Neuronal stem cell (in vitro differentiated cells): ENCODE measurements at regions not wholly inside any gene's neighbourhood (a gene's known extent, or its start where the extent isn't known, plus 50 kb on each side); places are given as distances from the start of the nearest gene placed in this dataset.

Source experiments
- DNase-seq: peaks from one replicate; pipeline ENCODE4 v3.0.0-alpha.2; 2013; ENCODE audit warnings: low spot score
- H2AFZ ChIP-seq: one replicate; pipeline ENCODE4 v1.6.1; 2013; ENCODE audit warnings: mild to moderate bottlenecking, low read length, inconsistent platforms
- H2AK5ac ChIP-seq: 2 replicates; pipeline ENCODE4 v1.6.1; 2013; ENCODE audit warnings: low read depth, mild to moderate bottlenecking, inconsistent platforms, low read length, moderate library complexity, mixed read lengths
- H2BK120ac ChIP-seq: 2 replicates; pipeline ENCODE4 v1.6.1; 2013; ENCODE audit warnings: low read depth, mild to moderate bottlenecking, inconsistent platforms, low read length, moderate library complexity, mixed read lengths
- H2BK12ac ChIP-seq: one replicate; pipeline ENCODE4 v1.6.1; 2013; ENCODE audit warnings: low read length, inconsistent platforms
- H2BK15ac ChIP-seq: 2 replicates; pipeline ENCODE4 v1.6.1; 2013; ENCODE audit warnings: mild to moderate bottlenecking, low read length, inconsistent platforms, mixed read lengths
- H2BK5ac ChIP-seq: one replicate; pipeline ENCODE4 v1.6.1; 2013; ENCODE audit warnings: inconsistent platforms, mild to moderate bottlenecking, low read length, moderate library complexity
- H3K14ac ChIP-seq: one replicate; pipeline ENCODE4 v1.6.1; 2013; ENCODE audit warnings: low read length, inconsistent platforms
- H3K18ac ChIP-seq: 2 replicates; pipeline ENCODE4 v1.6.1; 2013; ENCODE audit warnings: low read length, inconsistent platforms
- H3K23ac ChIP-seq: 2 replicates; pipeline ENCODE4 v1.6.1; 2013; ENCODE audit warnings: low read depth, mild to moderate bottlenecking, mixed read lengths, low read length, inconsistent platforms; ENCODE audit not compliant: poor library complexity
- H3K27ac ChIP-seq: replicated peaks from 3 replicates; pipeline ENCODE4 v1.5.1; 2013; ENCODE audit warnings: low read length, inconsistent platforms
- H3K27me3 ChIP-seq, 3 experiments: 2 replicates each; pipeline ENCODE4 v1.6.1; 2013; ENCODE audit warnings: low read length in 3 of 3, mild to moderate bottlenecking in 2 of 3, inconsistent platforms in 1 of 3, low read depth in 1 of 3, mixed read lengths in 1 of 3, moderate library complexity in 1 of 3; ENCODE audit not compliant: control insufficient read depth in 3 of 3, insufficient read depth in 3 of 3
- H3K36me3 ChIP-seq, 2 donors: replicated peaks in 1 of 2; 2 replicates each; pipeline ENCODE4 v1.6.1; 2013; ENCODE audit warnings: low read length in 2 of 2; ENCODE audit not compliant: control insufficient read depth in 2 of 2, insufficient read depth in 2 of 2
- H3K4ac ChIP-seq: 2 replicates; pipeline ENCODE4 v1.6.1; 2013; ENCODE audit warnings: inconsistent platforms, mild to moderate bottlenecking, low read length, moderate library complexity
- H3K4me1 ChIP-seq, 2 donors: 1 replicate in 1 of 2; 2 replicates in 1 of 2; pipeline ENCODE4 v1.6.1; 2013; ENCODE audit warnings: low read length in 2 of 2, low read depth in 1 of 2; ENCODE audit not compliant: control insufficient read depth in 2 of 2, insufficient read depth in 1 of 2
- H3K4me2 ChIP-seq: one replicate; pipeline ENCODE4 v1.6.1; 2013; ENCODE audit warnings: mild to moderate bottlenecking, low read length, inconsistent platforms; ENCODE audit not compliant: insufficient read depth, poor library complexity, severe bottlenecking
- H3K4me3 ChIP-seq, 2 donors: 2 replicates each; pipeline ENCODE4 v1.5.1; 2013; ENCODE audit warnings: low read length in 2 of 2, mild to moderate bottlenecking in 2 of 2, inconsistent platforms in 1 of 2, moderate library complexity in 1 of 2
- H3K79me1 ChIP-seq: one replicate; pipeline ENCODE4 v1.6.1; 2013; ENCODE audit warnings: low read depth, mild to moderate bottlenecking, inconsistent platforms, low read length, moderate library complexity
- H3K9ac ChIP-seq: one replicate; pipeline ENCODE4 v1.6.1; 2013; ENCODE audit warnings: mild to moderate bottlenecking, low read depth, low read length, inconsistent platforms; ENCODE audit not compliant: poor library complexity
- H3K9me3 ChIP-seq, 2 donors: replicated peaks in 1 of 2; 2 replicates each; pipeline versions ENCODE3 to v1.6.1; 2013; ENCODE audit warnings: low read length in 2 of 2, mild to moderate bottlenecking in 2 of 2, inconsistent platforms in 1 of 2, low read depth in 1 of 2, mixed read lengths in 1 of 2, moderate library complexity in 1 of 2; ENCODE audit not compliant: control insufficient read depth in 2 of 2, insufficient read depth in 1 of 2
- H4K8ac ChIP-seq: one replicate; pipeline ENCODE4 v1.6.1; 2013; ENCODE audit warnings: low read depth, mild to moderate bottlenecking, inconsistent platforms, low read length, moderate library complexity
- H4K91ac ChIP-seq: one replicate; pipeline ENCODE4 v1.6.1; 2013; ENCODE audit warnings: low read length, low read depth, mild to moderate bottlenecking, inconsistent platforms; ENCODE audit not compliant: poor library complexity
- WGBS, 2 donors: extraction: QIAGEN DNeasy Blood & Tissue Kit; methylation state at CpG; one replicate each; pipeline ENCODE4 v1.1.7; 2013; ENCODE audit warnings: missing lambda C conversion rate in 2 of 2, mixed read lengths in 1 of 2; ENCODE audit not compliant: insufficient read length in 2 of 2, insufficient replicate concordance in 1 of 2; ENCODE audit errors: extremely low coverage in 2 of 2; 5-methylcytosine and 5-hydroxymethylcytosine counted together

- Histone ChIP-seq H2BK5ac (no peak overlapping the region), H3K36me3 (no peaks in the 10 kb centered on the region), H2BK15ac (no peak overlapping the region), H3K4me1 (peaks cover 0 to 2% of the 10 kb centered on the region in 2 donors), H3K23ac (no peak overlapping the region), H2AK5ac (no peak overlapping the region), H2BK12ac (no peak overlapping the region), H3K9ac (no peak overlapping the region), H2AFZ (no peak overlapping the region), H3K4ac (no peak overlapping the region), H3K4me2 (no peak overlapping the region), H3K9me3 (peaks cover 0 to 4% of the 10 kb centered on the region in 2 donors), H3K4me3 (no peak overlapping the region), H4K8ac (no peak overlapping the region), H4K91ac (no peak overlapping the region), H3K79me1 (no peaks in the 10 kb centered on the region), H3K14ac (no peak overlapping the region), H3K27me3 (no peaks in the 10 kb centered on the region), H3K18ac (no peak overlapping the region), H3K27ac (no peak overlapping the region), H2BK120ac (no peak overlapping the region)
- no peak for DNase-seq
- no CpG with 5 or more reads among the region's 1 CpG for WGBS, 2 donors
Observed at GRCh38 chr5:122256388-122256787, 55.6 kb upstream of the SNCAIP start.

- Histone ChIP-seq H3K4me2 (no peak overlapping the region), H3K27ac (no peak overlapping the region)
Observed at GRCh38 chr5:122257000-122257399, 55.0 kb upstream of the SNCAIP start.

GRCh38 chr5:122258241-122258640 is 53.8 kb upstream of the SNCAIP start:
- H2AFZ ChIP-seq: no peak overlapping the region
- no peak overlapping the region for H3K23ac ChIP-seq
- no peak overlapping the region for H3K27ac ChIP-seq
- no peaks in the 10 kb centered on the region for H3K27me3 ChIP-seq
- no peaks in the 10 kb centered on the region for H3K4me1 ChIP-seq
- H4K91ac ChIP-seq: no peak overlapping the region
- no peak overlapping the region for H2AK5ac ChIP-seq
- no peak overlapping the region for H2BK5ac ChIP-seq
- H3K9ac ChIP-seq: no peak overlapping the region
- H3K36me3 ChIP-seq: no peaks in the 10 kb centered on the region
- H2BK12ac ChIP-seq: no peak overlapping the region
- no peak overlapping the region for H4K8ac ChIP-seq
- H3K18ac ChIP-seq: no peak overlapping the region
- no peak overlapping the region for H2BK120ac ChIP-seq
- H3K4me2 ChIP-seq: no peak overlapping the region
- H3K79me1 ChIP-seq: no peaks in the 10 kb centered on the region
- no peak overlapping the region for H3K14ac ChIP-seq
- DNase-seq: no peak
- WGBS, 2 donors: no CpG with 5 or more reads among the region's 1 CpG
- H3K4ac ChIP-seq: no peak overlapping the region
- peaks cover 0 to 4% of the 10 kb centered on the region in 2 donors for H3K9me3 ChIP-seq
- H2BK15ac ChIP-seq: no peak overlapping the region
- no peak overlapping the region for H3K4me3 ChIP-seq

More at GRCh38 chr5:122257000-122257399, 55.0 kb upstream of the SNCAIP start:
- Histone ChIP-seq H3K18ac (no peak overlapping the region), H3K14ac (no peak overlapping the region), H3K9me3 (peaks cover 0 to 4% of the 10 kb centered on the region in 2 donors), H2BK5ac (no peak overlapping the region), H2AK5ac (no peak overlapping the region), H3K4ac (no peak overlapping the region), H3K79me1 (no peaks in the 10 kb centered on the region), H3K36me3 (no peaks in the 10 kb centered on the region), H3K27me3 (no peaks in the 10 kb centered on the region), H4K8ac (no peak overlapping the region), H3K4me3 (no peak overlapping the region), H3K23ac (no peak overlapping the region), H2BK15ac (no peak overlapping the region), H3K9ac (no peak overlapping the region), H2AFZ (no peak overlapping the region), H2BK12ac (no peak overlapping the region), H2BK120ac (no peak overlapping the region), H4K91ac (no peak overlapping the region), H3K4me1 (peaks cover 0 to 2% of the 10 kb centered on the region in 2 donors)
- WGBS, 2 donors: no CpG with 5 or more reads among the region's 8 CpGs
- no peak for DNase-seq

- Histone ChIP-seq H2AFZ (no peak overlapping the region), H2BK5ac (no peak overlapping the region)
- WGBS, 2 donors: no CpG with 5 or more reads among the region's 1 CpG
Observed at GRCh38 chr5:122258840-122259239, 53.2 kb upstream of the SNCAIP start.

More at GRCh38 chr5:122258840-122259239, 53.2 kb upstream of the SNCAIP start:
- Histone ChIP-seq H3K18ac (no peak overlapping the region), H3K27ac (no peak overlapping the region), H3K4me2 (no peak overlapping the region), H4K91ac (no peak overlapping the region), H2BK12ac (no peak overlapping the region), H3K14ac (no peak overlapping the region), H4K8ac (no peak overlapping the region), H2BK120ac (no peak overlapping the region), H3K4me3 (no peak overlapping the region), H3K4me1 (no peaks in the 10 kb centered on the region), H3K27me3 (no peaks in the 10 kb centered on the region), H2AK5ac (no peak overlapping the region), H3K9me3 (peaks cover 0 to 4% of the 10 kb centered on the region in 2 donors), H3K23ac (no peak overlapping the region), H3K9ac (no peak overlapping the region), H3K4ac (no peak overlapping the region), H3K36me3 (no peaks in the 10 kb centered on the region), H3K79me1 (no peaks in the 10 kb centered on the region), H2BK15ac (no peak overlapping the region)
- DNase-seq: no peak
